Fibroblast of lung (primary cell): ENCODE measurements at regions not wholly inside any gene's neighbourhood (a gene's known extent, or its start where the extent isn't known, plus 50 kb on each side); places are given as distances from the start of the nearest gene placed in this dataset.

Experiments used
- DNase-seq, 2 donors: peaks; one replicate each; pipeline versions ENCODE4 v3.0.0 to v3.0.0-alpha.2; 2010; ENCODE audit warnings: low read depth in 2 of 2
- H2AFZ ChIP-seq: 2 replicates; pipeline ENCODE4 v1.5.1; 2012; ENCODE audit warnings: low read length, control low read depth, inconsistent platforms
- H3K27ac ChIP-seq: 2 replicates; pipeline ENCODE4 v1.5.1; 2011; ENCODE audit warnings: low read length, control low read depth; ENCODE audit not compliant: insufficient read depth
- H3K27me3 ChIP-seq: 2 replicates; pipeline ENCODE4 v1.5.1; 2011; ENCODE audit warnings: mild to moderate bottlenecking, low read length; ENCODE audit not compliant: control insufficient read depth, insufficient read depth
- H3K36me3 ChIP-seq: 2 replicates; pipeline ENCODE4 v1.5.1; 2011; ENCODE audit warnings: low read length; ENCODE audit not compliant: control insufficient read depth, insufficient read depth
- H3K4me1 ChIP-seq: 2 replicates; pipeline ENCODE4 v1.5.1; 2011; ENCODE audit warnings: low read length; ENCODE audit not compliant: control insufficient read depth, insufficient read depth; ENCODE audit errors: extremely low read depth
- H3K4me2 ChIP-seq: 2 replicates; pipeline ENCODE4 v1.5.1; 2011; ENCODE audit warnings: low read length, control low read depth; ENCODE audit not compliant: insufficient read depth; ENCODE audit errors: extremely low read depth
- H3K4me3 ChIP-seq, 4 experiments: fragments of 200-600 bp in 1 of 4; sonication (generic) in 1 of 4; replicated peaks in 1 of 4; 2 replicates each; pipeline ENCODE4 v1.5.1; 2011 to 2016; ENCODE audit warnings: low read length in 4 of 4, low read depth in 3 of 4, mild to moderate bottlenecking in 3 of 4, control low read depth in 2 of 4, inconsistent platforms in 1 of 4, mixed read lengths in 1 of 4; ENCODE audit not compliant: insufficient read depth in 1 of 4; ENCODE audit errors: control extremely low read depth in 1 of 4
- H3K79me2 ChIP-seq: 2 replicates; pipeline ENCODE4 v1.5.1; 2012; ENCODE audit warnings: mild to moderate bottlenecking, low read length, inconsistent platforms; ENCODE audit not compliant: control insufficient read depth, insufficient read depth
- H3K9ac ChIP-seq: 2 replicates; pipeline ENCODE4 v1.5.1; 2011; ENCODE audit warnings: mild to moderate bottlenecking, low read length, control low read depth; ENCODE audit not compliant: insufficient read depth
- H3K9me3 ChIP-seq: 2 replicates; pipeline ENCODE4 v1.5.1; 2012; ENCODE audit warnings: low read depth, low read length; ENCODE audit not compliant: control insufficient read depth, insufficient read depth
- H4K20me1 ChIP-seq: 2 replicates; pipeline ENCODE4 v1.5.1; 2011; ENCODE audit warnings: low read length; ENCODE audit not compliant: control insufficient read depth, insufficient read depth; ENCODE audit errors: extremely low read depth
- EZH2 ChIP-seq: IDR thresholded peaks from 2 replicates; pipeline ENCODE4 v1.5.1; 2012; ENCODE audit warnings: low read length, control low read depth, mild to moderate bottlenecking; ENCODE audit errors: missing control alignments
- TF ChIP-seq, protein P1 (sequence below), 2 donors: IDR thresholded peaks in 1 of 2; conservative IDR thresholded peaks in 1 of 2; 1 replicate in 1 of 2; 2 replicates in 1 of 2; pipeline ENCODE4 v1.5.1; 2011 to 2012; ENCODE audit warnings: low read length in 2 of 2, control low read depth in 1 of 2, inconsistent platforms in 1 of 2, low read depth in 1 of 2, mild to moderate bottlenecking in 1 of 2

DNA sequence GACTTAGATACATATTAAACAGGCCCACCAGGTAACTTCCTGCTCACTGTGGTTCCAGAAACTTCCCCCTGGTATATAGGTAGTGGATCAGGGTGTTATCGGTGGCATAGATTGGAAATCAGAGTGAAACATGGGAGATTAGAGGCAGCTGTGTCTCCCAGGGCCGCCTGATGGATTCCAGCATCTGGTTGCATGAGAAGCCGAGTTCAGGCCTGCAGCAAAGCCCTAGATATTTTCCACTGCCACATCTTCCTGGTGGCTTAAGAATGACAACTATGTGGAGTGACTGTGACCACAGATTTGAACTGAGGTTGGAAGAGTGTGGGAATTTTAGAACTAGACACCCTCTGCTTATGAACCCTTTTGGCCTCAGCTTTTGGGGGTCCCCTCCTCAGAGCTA is 184.8 kb upstream of the NTF3 start:
- TF ChIP-seq EZH2: no peak
- TF ChIP-seq, protein P1, sequence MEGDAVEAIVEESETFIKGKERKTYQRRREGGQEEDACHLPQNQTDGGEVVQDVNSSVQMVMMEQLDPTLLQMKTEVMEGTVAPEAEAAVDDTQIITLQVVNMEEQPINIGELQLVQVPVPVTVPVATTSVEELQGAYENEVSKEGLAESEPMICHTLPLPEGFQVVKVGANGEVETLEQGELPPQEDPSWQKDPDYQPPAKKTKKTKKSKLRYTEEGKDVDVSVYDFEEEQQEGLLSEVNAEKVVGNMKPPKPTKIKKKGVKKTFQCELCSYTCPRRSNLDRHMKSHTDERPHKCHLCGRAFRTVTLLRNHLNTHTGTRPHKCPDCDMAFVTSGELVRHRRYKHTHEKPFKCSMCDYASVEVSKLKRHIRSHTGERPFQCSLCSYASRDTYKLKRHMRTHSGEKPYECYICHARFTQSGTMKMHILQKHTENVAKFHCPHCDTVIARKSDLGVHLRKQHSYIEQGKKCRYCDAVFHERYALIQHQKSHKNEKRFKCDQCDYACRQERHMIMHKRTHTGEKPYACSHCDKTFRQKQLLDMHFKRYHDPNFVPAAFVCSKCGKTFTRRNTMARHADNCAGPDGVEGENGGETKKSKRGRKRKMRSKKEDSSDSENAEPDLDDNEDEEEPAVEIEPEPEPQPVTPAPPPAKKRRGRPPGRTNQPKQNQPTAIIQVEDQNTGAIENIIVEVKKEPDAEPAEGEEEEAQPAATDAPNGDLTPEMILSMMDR (conservative IDR thresholded peaks at IDR 0.05 in 1 of 2, IDR thresholded peaks at IDR 0.05 in 1 of 2; ENCODE audit: low read depth in 1 of 2, low read length in 2 of 2): no peak
- Histone ChIP-seq H3K9ac (no peak overlapping the region), H3K4me1 (no peaks in the 10 kb centered on the region), H3K4me2 (no peak overlapping the region), H3K4me3 (no peak overlapping the region), H3K79me2 (no peaks in the 10 kb centered on the region), H3K27ac (no peak overlapping the region), H3K9me3 (no peaks in the 10 kb centered on the region), H4K20me1 (no peaks in the 10 kb centered on the region), H3K36me3 (no peaks in the 10 kb centered on the region), H2AFZ (no peak overlapping the region), H3K27me3 (no peaks in the 10 kb centered on the region)
- DNase-seq: no peak

- TF ChIP-seq, protein P1 (conservative IDR thresholded peaks at IDR 0.05 in 1 of 2, IDR thresholded peaks at IDR 0.05 in 1 of 2; ENCODE audit: low read depth in 1 of 2, low read length in 2 of 2): no peak
- TF ChIP-seq EZH2: no peak
- Histone ChIP-seq H3K4me3 (no peak overlapping the region), H2AFZ (no peak overlapping the region), H4K20me1 (no peaks in the 10 kb centered on the region), H3K27ac (no peak overlapping the region), H3K4me2 (no peak overlapping the region), H3K36me3 (no peaks in the 10 kb centered on the region), H3K4me1 (no peaks in the 10 kb centered on the region), H3K79me2 (no peaks in the 10 kb centered on the region), H3K9me3 (no peaks in the 10 kb centered on the region), H3K9ac (no peak overlapping the region), H3K27me3 (no peaks in the 10 kb centered on the region)
- no peak for DNase-seq
Observed at GRCh38 chr12:5248230-5248629, 183.7 kb upstream of the NTF3 start.

DNA sequence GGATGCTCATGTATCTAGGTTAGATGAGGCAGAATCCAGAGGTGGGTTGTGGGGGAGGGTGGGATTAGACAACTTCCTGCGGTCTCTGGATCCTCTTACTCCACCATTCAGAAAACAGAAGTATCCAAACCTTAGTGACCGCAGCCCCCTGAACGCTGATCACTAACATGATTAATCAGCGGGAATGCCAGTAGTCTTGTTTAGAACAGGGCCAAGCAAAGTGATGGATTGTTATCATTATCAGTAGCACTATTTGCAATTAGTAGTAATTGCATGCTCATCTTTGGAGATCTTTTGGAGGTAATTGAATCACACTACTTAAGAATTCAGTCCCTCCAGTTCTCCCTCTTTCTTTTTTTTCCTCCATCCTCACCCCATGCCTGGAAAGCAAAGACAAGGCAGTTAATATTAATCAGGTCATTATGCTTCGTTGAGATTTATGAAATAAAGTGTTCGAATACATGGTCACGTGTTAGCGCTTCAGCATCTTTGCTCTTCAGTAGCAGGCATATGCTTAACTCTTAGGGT is 182.8 kb upstream of the NTF3 start:
- Histone ChIP-seq H3K9ac (no peak overlapping the region), H3K9me3 (no peaks in the 10 kb centered on the region), H3K4me2 (no peak overlapping the region), H3K27ac (no peak overlapping the region), H4K20me1 (no peaks in the 10 kb centered on the region), H3K4me3 (no peak overlapping the region), H3K27me3 (no peaks in the 10 kb centered on the region), H3K4me1 (no peaks in the 10 kb centered on the region), H3K36me3 (no peaks in the 10 kb centered on the region), H2AFZ (no peak overlapping the region), H3K79me2 (no peaks in the 10 kb centered on the region)
- TF ChIP-seq, protein P1 (conservative IDR thresholded peaks at IDR 0.05 in 1 of 2, IDR thresholded peaks at IDR 0.05 in 1 of 2; ENCODE audit: low read depth in 1 of 2, low read length in 2 of 2): no peak
- TF ChIP-seq EZH2: no peak
- DNase-seq: no peak
